ENCODE measurements at regions not wholly inside any gene's neighbourhood (a gene's known extent, or its start where the extent isn't known, plus 50 kb on each side); places are given as distances from the start of the nearest gene placed in this dataset.
"Not testable (repeated sequence)": the region's sequence is repeated elsewhere in the genome, so short reads cannot be mapped to it uniquely, and the experiment has no call there.

DNA sequence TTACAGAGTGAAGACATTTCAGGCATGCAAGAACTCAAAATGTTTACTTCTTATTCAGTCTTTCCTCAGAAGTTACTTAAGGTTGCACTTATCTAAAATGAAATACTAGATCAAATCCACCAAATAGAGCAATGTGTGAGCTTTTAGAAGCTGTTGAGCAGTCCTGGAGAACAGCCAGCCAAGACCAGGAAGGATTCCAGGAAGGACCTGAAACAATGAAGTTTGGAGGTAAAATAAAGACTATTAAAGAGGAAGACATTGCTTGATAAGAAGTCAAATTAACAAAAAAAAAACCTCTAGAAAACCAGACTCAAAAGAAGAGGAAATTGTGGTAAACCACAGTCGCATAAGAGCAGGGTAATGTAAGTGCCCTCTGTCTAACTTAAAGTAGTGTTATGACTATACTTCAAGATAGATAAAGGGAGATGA lies 156.2 kb upstream of the S1PR3 start:
- peak overlapping the region; percentile 86 for H3K27ac Mint-ChIP-seq
- TF ChIP-seq, protein P1, sequence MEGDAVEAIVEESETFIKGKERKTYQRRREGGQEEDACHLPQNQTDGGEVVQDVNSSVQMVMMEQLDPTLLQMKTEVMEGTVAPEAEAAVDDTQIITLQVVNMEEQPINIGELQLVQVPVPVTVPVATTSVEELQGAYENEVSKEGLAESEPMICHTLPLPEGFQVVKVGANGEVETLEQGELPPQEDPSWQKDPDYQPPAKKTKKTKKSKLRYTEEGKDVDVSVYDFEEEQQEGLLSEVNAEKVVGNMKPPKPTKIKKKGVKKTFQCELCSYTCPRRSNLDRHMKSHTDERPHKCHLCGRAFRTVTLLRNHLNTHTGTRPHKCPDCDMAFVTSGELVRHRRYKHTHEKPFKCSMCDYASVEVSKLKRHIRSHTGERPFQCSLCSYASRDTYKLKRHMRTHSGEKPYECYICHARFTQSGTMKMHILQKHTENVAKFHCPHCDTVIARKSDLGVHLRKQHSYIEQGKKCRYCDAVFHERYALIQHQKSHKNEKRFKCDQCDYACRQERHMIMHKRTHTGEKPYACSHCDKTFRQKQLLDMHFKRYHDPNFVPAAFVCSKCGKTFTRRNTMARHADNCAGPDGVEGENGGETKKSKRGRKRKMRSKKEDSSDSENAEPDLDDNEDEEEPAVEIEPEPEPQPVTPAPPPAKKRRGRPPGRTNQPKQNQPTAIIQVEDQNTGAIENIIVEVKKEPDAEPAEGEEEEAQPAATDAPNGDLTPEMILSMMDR (IDR thresholded peaks at IDR 0.05; ENCODE audit: unreplicated experiment): no peak

DNA sequence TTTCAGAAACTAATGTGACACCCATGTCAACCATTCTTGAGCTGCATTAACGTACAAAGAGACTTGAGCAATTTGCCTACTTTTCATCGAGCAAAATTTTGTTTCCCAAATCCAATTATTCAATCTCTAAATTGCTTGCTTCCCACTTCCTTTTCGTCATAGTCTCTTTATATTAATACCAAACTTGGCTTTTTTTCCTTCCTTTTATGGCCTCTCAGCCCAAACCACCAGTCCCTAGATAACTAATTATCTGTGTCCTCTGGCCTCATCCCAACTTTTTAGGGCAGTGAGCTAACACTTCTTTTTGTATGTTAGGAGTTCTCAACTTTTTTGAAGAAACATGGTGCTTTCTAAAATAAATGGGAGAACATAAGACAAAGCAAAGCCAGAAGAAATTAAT lies 155.5 kb upstream of the S1PR3 start:
- Mint-ChIP-seq H3K27ac (no peak overlapping the region), H3K36me3 (no peaks in the 10 kb centered on the region), H3K27me3 (ENCODE audit: low read depth) (no peaks in the 10 kb centered on the region), H3K9me3 (peaks cover 6% of the 10 kb centered on the region), H3K4me3 (no peak overlapping the region), H3K4me1 (peaks cover 33% of the 10 kb centered on the region)
- no peak for DNase-seq (ENCODE audit: low spot score in 2 of 2, unreplicated experiment in 2 of 2)
- TF ChIP-seq, protein P1 (IDR thresholded peaks at IDR 0.05; ENCODE audit: unreplicated experiment): no peak

More for the DNA sequence above, 156.2 kb upstream of the S1PR3 start:
- H3K9me3 Mint-ChIP-seq: peaks cover 6% of the 10 kb centered on the region
- no peak overlapping the region for H3K4me3 Mint-ChIP-seq
- no peaks in the 10 kb centered on the region for H3K27me3 Mint-ChIP-seq (ENCODE audit: low read depth)
- H3K36me3 Mint-ChIP-seq: no peaks in the 10 kb centered on the region
- peaks cover 33% of the 10 kb centered on the region for H3K4me1 Mint-ChIP-seq
- no peak for DNase-seq (ENCODE audit: low spot score in 2 of 2, unreplicated experiment in 2 of 2)

DNA sequence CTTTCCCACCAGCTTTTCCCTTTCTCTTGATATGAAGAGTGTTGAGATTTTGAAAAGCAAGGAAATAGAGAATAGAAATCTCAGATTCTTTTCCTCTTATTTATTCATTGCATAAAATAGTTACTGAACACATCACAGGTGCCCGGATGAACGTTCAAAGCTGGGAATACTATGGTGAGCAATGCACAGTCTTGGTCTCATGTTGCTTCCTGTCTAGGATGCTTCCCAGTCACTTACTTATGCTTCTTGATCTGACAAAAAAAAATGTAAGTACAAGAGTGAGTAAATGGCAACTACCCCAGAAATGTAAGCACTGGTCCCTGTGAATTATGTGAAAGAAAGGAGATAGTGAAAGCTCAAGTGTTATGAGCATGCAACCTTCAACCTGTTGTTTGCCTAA lies 153.5 kb upstream of the S1PR3 start:
- Mint-ChIP-seq H3K27ac (no peak overlapping the region), H3K27me3 (ENCODE audit: low read depth) (no peaks in the 10 kb centered on the region), H3K36me3 (no peaks in the 10 kb centered on the region), H3K4me3 (no peak overlapping the region), H3K9me3 (no peaks in the 10 kb centered on the region), H3K4me1 (peaks cover 25% of the 10 kb centered on the region)
- DNase-seq (ENCODE audit: low spot score in 2 of 2, unreplicated experiment in 2 of 2): no peak
- TF ChIP-seq, protein P1 (IDR thresholded peaks at IDR 0.05; ENCODE audit: unreplicated experiment): no peak

DNA sequence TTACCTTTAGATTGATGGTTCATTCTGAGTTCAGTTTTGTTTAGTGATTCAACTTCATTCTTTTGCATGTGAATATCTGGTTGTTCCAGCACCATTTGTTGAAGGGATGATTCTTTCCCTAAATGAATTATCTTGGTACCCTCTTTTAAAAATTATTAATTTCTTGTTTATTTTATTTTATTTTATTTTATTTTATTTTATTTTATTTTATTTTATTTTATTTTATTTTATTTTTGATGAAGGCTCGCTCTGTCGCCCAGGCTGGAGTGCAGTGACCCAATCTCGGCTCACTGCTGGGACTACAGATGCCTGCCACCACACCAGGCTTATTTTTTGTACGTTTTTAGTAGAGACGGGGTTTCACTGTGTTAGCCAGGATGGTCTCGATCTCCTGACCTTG lies 141.4 kb upstream of the S1PR3 start:
- not testable (repeated sequence) for H3K4me1 Mint-ChIP-seq; H3K27ac Mint-ChIP-seq; H3K27me3 Mint-ChIP-seq (ENCODE audit: low read depth); H3K4me3 Mint-ChIP-seq; DNase-seq (ENCODE audit: low spot score in 2 of 2, unreplicated experiment in 2 of 2); H3K36me3 Mint-ChIP-seq; H3K9me3 Mint-ChIP-seq

DNA sequence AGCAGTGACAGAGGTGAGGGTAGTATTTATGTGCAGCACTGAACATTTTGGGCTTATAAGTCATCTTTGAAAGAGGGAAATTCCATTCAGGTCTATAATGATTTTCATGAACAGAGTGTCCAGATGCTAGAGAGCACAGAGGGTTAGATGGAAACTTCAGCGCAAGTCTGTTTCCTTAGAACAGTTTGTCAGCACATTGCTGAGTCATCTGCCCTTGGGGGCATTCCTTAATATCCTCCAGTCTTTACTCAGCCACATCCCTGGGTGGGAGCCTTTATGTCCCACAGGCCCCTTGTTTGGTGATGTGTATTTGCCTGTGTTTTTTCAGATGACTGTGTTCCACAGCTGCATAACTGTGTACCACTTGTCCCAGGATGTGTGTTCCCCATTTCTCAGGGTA lies 138.5 kb upstream of the S1PR3 start:
- DNase-seq (ENCODE audit: low spot score in 2 of 2, unreplicated experiment in 2 of 2): no peak
- H3K27me3 Mint-ChIP-seq (ENCODE audit: low read depth): no peaks in the 10 kb centered on the region
- H3K4me3 Mint-ChIP-seq: no peak overlapping the region
- peaks cover 29% of the 10 kb centered on the region for H3K9me3 Mint-ChIP-seq
- TF ChIP-seq, protein P1 (IDR thresholded peaks at IDR 0.05; ENCODE audit: unreplicated experiment): no peak
- peak overlapping the region; percentile 45 for H3K27ac Mint-ChIP-seq
- H3K36me3 Mint-ChIP-seq: peaks cover 7% of the 10 kb centered on the region
- H3K4me1 Mint-ChIP-seq: peaks cover 7% of the 10 kb centered on the region

DNA sequence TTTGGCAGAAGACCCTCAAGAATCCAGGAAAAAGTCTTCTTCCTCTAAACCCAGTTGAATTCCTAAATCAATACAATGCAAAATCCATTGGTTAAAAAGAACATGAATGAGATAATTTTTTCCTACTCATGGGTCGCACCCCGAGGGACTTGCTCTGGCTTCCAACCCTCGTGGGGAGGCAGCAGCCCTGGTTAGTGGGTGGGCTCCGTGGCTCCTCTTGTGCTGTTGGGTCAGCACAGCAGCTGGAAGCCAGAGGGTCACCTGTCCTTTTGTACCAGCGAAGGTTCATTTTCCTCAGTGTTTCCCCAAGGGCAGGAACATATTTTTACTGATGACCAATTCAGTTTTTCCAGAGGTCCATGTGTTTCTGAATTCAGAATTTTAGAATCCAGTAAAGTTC lies 120.6 kb upstream of the S1PR3 start:
- H3K9me3 Mint-ChIP-seq: peaks cover 21% of the 10 kb centered on the region
- peaks cover 20% of the 10 kb centered on the region for H3K4me1 Mint-ChIP-seq
- peaks cover 10% of the 10 kb centered on the region for H3K36me3 Mint-ChIP-seq
- no peak for DNase-seq (ENCODE audit: low spot score in 2 of 2, unreplicated experiment in 2 of 2)
- H3K27ac Mint-ChIP-seq: no peak overlapping the region
- no peak overlapping the region for H3K4me3 Mint-ChIP-seq
- TF ChIP-seq, protein P1 (IDR thresholded peaks at IDR 0.05; ENCODE audit: unreplicated experiment): no peak
- no peaks in the 10 kb centered on the region for H3K27me3 Mint-ChIP-seq (ENCODE audit: low read depth)
